ENCODE measurements at regions not wholly inside any gene's neighbourhood (a gene's known extent, or its start where the extent isn't known, plus 50 kb on each side); places are given as distances from the start of the nearest gene placed in this dataset.

DNA sequence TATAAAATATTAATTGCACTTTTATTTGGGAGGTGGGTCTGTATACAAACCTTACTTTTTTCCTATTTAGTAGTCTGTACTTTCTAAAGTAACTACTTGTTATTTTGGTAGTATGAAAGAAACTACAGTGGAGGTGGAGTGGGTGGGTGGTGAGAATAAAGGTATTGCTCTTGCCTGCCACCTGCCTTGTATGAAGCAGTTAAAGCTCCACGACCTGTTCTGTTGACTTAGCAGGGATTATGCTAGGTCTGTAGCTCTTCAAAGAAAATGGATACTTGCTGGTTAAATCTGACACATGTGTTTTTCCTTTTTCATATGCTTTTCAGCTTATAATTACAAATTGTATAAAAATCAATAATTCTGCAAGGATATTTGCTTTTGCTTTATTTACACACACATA lies 111.9 kb downstream of the EHF start:
- Histone ChIP-seq H3K4me2 (ENCODE audit: extremely low read depth, insufficient read depth, low read length) (no peak overlapping the region), H3K79me2 (ENCODE audit: control insufficient read depth, insufficient read depth, low read length) (no peaks in the 10 kb centered on the region), H3K27me3 (ENCODE audit: control insufficient read depth, insufficient read depth, low read length) (no peaks in the 10 kb centered on the region), H3K9me3 (ENCODE audit: control insufficient read depth, insufficient read depth, low read depth, low read length) (no peaks in the 10 kb centered on the region), H3K4me1 (ENCODE audit: control insufficient read depth, extremely low read depth, insufficient read depth, low read length) (no peaks in the 10 kb centered on the region), H3K9ac (ENCODE audit: insufficient read depth, low read length) (no peak overlapping the region), H3K36me3 (ENCODE audit: control insufficient read depth, insufficient read depth, low read length) (no peaks in the 10 kb centered on the region), H3K4me3 (replicated peaks in 1 of 4; ENCODE audit: control extremely low read depth in 1 of 4, insufficient read depth in 1 of 4, low read depth in 3 of 4, low read length in 4 of 4) (no peak overlapping the region), H4K20me1 (ENCODE audit: control insufficient read depth, extremely low read depth, insufficient read depth, low read length) (no peaks in the 10 kb centered on the region), H2AFZ (ENCODE audit: low read length) (no peak overlapping the region), H3K27ac (ENCODE audit: insufficient read depth, low read length) (no peak overlapping the region)
- TF ChIP-seq, protein P1, sequence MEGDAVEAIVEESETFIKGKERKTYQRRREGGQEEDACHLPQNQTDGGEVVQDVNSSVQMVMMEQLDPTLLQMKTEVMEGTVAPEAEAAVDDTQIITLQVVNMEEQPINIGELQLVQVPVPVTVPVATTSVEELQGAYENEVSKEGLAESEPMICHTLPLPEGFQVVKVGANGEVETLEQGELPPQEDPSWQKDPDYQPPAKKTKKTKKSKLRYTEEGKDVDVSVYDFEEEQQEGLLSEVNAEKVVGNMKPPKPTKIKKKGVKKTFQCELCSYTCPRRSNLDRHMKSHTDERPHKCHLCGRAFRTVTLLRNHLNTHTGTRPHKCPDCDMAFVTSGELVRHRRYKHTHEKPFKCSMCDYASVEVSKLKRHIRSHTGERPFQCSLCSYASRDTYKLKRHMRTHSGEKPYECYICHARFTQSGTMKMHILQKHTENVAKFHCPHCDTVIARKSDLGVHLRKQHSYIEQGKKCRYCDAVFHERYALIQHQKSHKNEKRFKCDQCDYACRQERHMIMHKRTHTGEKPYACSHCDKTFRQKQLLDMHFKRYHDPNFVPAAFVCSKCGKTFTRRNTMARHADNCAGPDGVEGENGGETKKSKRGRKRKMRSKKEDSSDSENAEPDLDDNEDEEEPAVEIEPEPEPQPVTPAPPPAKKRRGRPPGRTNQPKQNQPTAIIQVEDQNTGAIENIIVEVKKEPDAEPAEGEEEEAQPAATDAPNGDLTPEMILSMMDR (conservative IDR thresholded peaks at IDR 0.05 in 1 of 2, IDR thresholded peaks at IDR 0.05 in 1 of 2; ENCODE audit: low read depth in 1 of 2, low read length in 2 of 2), result no peak
- TF ChIP-seq EZH2 (IDR thresholded peaks at IDR 0.05; ENCODE audit: low read length, missing control alignments), result no peak
- no peak for DNase-seq (ENCODE audit: low read depth in 2 of 2)

DNA sequence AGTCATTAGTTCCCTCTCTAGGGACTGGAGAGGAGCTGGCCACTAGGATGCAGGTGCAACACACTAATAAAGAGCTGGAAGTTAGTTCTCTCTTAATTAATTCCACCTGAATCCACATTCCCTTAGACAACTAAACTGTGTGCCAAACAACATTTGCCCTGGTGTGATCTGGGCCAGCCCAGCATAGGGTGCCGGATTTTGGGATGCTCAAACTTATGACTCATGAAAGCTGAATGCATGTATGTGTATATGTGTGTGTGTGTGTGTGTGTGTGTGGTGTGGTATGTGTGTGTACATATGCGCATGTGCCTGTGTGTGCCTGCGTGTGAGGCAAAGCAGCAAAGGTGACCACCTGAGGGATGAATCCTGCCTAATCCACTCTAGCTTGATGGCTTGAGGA lies 110.7 kb downstream of the EHF start:
- no peaks in the 10 kb centered on the region for H4K20me1 ChIP-seq (ENCODE audit: control insufficient read depth, extremely low read depth, insufficient read depth, low read length)
- no peaks in the 10 kb centered on the region for H3K36me3 ChIP-seq (ENCODE audit: control insufficient read depth, insufficient read depth, low read length)
- H3K27ac ChIP-seq (ENCODE audit: insufficient read depth, low read length), result no peak overlapping the region
- H3K27me3 ChIP-seq (ENCODE audit: control insufficient read depth, insufficient read depth, low read length), result no peaks in the 10 kb centered on the region
- no peak for DNase-seq (ENCODE audit: low read depth in 2 of 2)
- H3K9ac ChIP-seq (ENCODE audit: insufficient read depth, low read length), result no peak overlapping the region
- TF ChIP-seq, protein P1 (conservative IDR thresholded peaks at IDR 0.05 in 1 of 2, IDR thresholded peaks at IDR 0.05 in 1 of 2; ENCODE audit: low read depth in 1 of 2, low read length in 2 of 2), result no peak
- TF ChIP-seq EZH2 (IDR thresholded peaks at IDR 0.05; ENCODE audit: low read length, missing control alignments), result no peak
- H3K4me3 ChIP-seq (replicated peaks in 1 of 4; ENCODE audit: control extremely low read depth in 1 of 4, insufficient read depth in 1 of 4, low read depth in 3 of 4, low read length in 4 of 4), result no peak overlapping the region
- H3K4me2 ChIP-seq (ENCODE audit: extremely low read depth, insufficient read depth, low read length), result no peak overlapping the region
- no peak overlapping the region for H2AFZ ChIP-seq (ENCODE audit: low read length)
- H3K79me2 ChIP-seq (ENCODE audit: control insufficient read depth, insufficient read depth, low read length), result no peaks in the 10 kb centered on the region
- no peaks in the 10 kb centered on the region for H3K4me1 ChIP-seq (ENCODE audit: control insufficient read depth, extremely low read depth, insufficient read depth, low read length)
- no peaks in the 10 kb centered on the region for H3K9me3 ChIP-seq (ENCODE audit: control insufficient read depth, insufficient read depth, low read depth, low read length)

- Histone ChIP-seq H3K4me2 (ENCODE audit: extremely low read depth, insufficient read depth, low read length) (no peak overlapping the region), H3K9me3 (ENCODE audit: control insufficient read depth, insufficient read depth, low read depth, low read length) (no peaks in the 10 kb centered on the region), H3K36me3 (ENCODE audit: control insufficient read depth, insufficient read depth, low read length) (no peaks in the 10 kb centered on the region), H4K20me1 (ENCODE audit: control insufficient read depth, extremely low read depth, insufficient read depth, low read length) (no peaks in the 10 kb centered on the region), H3K27ac (ENCODE audit: insufficient read depth, low read length) (no peak overlapping the region), H2AFZ (ENCODE audit: low read length) (no peak overlapping the region), H3K79me2 (ENCODE audit: control insufficient read depth, insufficient read depth, low read length) (no peaks in the 10 kb centered on the region), H3K27me3 (ENCODE audit: control insufficient read depth, insufficient read depth, low read length) (no peaks in the 10 kb centered on the region), H3K4me3 (replicated peaks in 1 of 4; ENCODE audit: control extremely low read depth in 1 of 4, insufficient read depth in 1 of 4, low read depth in 3 of 4, low read length in 4 of 4) (no peak overlapping the region), H3K4me1 (ENCODE audit: control insufficient read depth, extremely low read depth, insufficient read depth, low read length) (no peaks in the 10 kb centered on the region), H3K9ac (ENCODE audit: insufficient read depth, low read length) (no peak overlapping the region)
- DNase-seq (ENCODE audit: low read depth in 2 of 2), result no peak
- TF ChIP-seq, protein P1 (conservative IDR thresholded peaks at IDR 0.05 in 1 of 2, IDR thresholded peaks at IDR 0.05 in 1 of 2; ENCODE audit: low read depth in 1 of 2, low read length in 2 of 2), result no peak
- no peak for TF ChIP-seq EZH2 (IDR thresholded peaks at IDR 0.05; ENCODE audit: low read length, missing control alignments)
Measured at GRCh38 chr11:34730544-34731295, 109.8 kb downstream of the EHF start.
